ENCODE measurements at regions not wholly inside any gene's neighbourhood (a gene's known extent, or its start where the extent isn't known, plus 50 kb on each side); places are given as distances from the start of the nearest gene placed in this dataset.

DNA sequence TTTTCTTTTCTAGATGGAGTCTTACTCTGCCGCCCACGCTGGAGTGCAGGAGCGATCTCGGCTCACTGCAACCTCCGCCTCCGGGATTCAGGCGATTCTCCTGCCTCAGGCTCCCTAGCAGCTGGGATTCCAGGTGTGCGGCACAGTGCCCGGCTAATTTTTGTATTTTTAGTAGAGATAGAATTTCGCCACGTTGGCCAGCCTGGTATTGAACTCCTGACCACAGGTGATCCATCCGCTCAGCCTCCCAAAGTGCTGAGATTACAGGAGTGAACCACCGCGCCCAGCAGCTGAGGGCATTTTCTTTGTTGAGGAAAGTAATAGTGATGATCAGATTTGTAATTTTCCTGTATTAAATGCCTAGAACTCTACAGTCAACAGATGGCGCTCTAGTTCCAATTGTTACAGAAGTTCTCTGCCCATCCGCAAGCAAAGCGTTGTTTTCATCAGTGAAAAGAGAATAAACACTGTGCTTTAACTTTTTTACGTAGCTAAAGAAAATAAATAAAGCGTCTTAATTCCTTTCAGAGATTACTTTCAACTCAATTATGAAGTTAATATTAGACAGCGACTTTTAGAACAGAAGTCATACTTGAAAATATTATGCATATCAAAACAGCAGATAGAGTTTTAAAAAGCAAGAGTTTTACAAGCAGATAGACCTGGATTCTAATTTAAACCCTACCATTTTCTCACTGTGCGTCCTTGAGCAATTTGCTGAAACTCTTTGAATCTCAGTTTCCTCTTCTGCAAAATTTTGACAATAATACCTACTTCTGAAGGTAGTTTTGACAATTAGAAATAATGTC, 335.1 kb downstream of the DUSP6 start:
- peak; percentile 80 for TF ChIP-seq RAD21 (IDR thresholded peaks at IDR 0.05; ENCODE audit: low read depth)
- TF ChIP-seq TEAD4 (IDR thresholded peaks at IDR 0.05), result no peak

DNA sequence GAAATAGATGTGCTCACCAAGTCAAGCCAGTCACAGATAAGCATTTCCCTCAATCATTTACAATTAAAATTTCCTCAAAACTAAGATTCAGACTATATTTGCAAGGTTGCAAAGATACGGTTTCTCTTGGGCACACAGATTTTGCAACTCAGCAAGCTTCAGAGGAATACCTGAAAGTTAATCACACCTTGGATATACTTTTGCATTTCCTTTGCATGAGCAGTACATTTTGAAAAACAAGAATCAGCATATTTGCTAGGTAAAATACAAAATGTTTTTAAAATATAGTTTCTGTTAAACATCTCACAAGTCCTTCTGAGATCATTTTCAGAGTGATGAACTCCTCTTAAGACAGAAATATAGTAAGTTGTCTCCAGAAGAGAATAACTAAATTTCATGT, 336.9 kb downstream of the DUSP6 start:
- TF ChIP-seq TEAD4 (IDR thresholded peaks at IDR 0.05), result no peak

DNA sequence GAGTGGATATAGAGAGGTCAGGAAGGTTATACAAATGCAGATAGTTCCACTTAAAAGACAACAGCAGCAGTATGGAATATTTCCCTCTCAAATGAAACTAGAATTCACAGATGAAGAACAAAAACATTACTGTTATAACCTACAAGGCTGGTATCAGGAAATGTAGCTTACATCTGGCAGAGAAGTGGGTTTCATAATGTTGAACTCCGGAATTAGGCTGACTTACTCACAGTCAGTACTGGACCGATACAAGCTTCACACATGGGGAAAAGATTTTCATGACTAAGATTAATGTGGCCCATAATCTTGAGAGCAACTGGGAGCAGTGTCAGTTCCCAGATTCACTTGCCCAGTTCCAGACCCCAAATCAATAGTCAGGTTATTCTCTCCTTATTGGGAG, 353.9 kb downstream of the DUSP6 start:
- TF ChIP-seq ZBTB7A (IDR thresholded peaks at IDR 0.05; ENCODE audit: low read depth), result no peak
- no peak for TF ChIP-seq CREB1 (IDR thresholded peaks at IDR 0.05; ENCODE audit: low read depth)
- TF ChIP-seq TCF12 (IDR thresholded peaks at IDR 0.05; ENCODE audit: low read depth), result no peak
- no peak for TF ChIP-seq TAF1 (IDR thresholded peaks at IDR 0.05; ENCODE audit: low read depth)
- TF ChIP-seq EGR1 (IDR thresholded peaks at IDR 0.05), result no peak
- no peak for TF ChIP-seq CEBPB (IDR thresholded peaks at IDR 0.05)
- TF ChIP-seq, protein P1, sequence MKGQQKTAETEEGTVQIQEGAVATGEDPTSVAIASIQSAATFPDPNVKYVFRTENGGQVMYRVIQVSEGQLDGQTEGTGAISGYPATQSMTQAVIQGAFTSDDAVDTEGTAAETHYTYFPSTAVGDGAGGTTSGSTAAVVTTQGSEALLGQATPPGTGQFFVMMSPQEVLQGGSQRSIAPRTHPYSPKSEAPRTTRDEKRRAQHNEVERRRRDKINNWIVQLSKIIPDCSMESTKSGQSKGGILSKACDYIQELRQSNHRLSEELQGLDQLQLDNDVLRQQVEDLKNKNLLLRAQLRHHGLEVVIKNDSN (IDR thresholded peaks at IDR 0.05), result no peak
- no peak for TF ChIP-seq FOXM1 (IDR thresholded peaks at IDR 0.05; ENCODE audit: borderline replicate concordance, low read depth)

DNA sequence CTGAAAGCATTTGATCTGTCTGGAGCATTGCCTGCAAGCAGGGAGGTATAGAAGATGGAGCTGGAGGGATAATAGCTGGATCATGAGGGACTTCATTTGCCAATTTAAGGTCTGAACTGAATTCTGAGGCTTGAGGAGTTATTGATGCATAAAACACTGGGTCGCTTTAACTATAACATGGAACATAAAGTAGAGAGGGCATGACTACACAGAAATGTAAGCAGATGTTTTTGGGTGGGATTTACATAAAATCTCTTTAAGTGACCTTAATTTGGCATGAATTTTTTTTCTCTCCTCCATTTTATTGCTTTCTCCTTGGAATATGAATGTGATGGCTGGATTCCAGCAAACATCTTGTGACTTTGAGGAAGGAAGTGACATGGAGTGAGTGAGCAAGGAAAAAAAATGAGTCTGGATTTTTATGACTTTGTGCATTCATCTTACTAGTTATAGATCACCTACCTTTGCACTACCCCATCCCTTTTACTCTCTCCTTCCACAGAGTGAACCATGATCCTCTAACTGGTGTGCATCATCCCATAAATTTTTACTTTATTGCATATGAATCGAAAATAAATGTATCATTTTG, 356.0 kb downstream of the DUSP6 start:
- TF ChIP-seq, protein P2, sequence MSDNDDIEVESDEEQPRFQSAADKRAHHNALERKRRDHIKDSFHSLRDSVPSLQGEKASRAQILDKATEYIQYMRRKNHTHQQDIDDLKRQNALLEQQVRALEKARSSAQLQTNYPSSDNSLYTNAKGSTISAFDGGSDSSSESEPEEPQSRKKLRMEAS (IDR thresholded peaks at IDR 0.05), result no peak

DNA sequence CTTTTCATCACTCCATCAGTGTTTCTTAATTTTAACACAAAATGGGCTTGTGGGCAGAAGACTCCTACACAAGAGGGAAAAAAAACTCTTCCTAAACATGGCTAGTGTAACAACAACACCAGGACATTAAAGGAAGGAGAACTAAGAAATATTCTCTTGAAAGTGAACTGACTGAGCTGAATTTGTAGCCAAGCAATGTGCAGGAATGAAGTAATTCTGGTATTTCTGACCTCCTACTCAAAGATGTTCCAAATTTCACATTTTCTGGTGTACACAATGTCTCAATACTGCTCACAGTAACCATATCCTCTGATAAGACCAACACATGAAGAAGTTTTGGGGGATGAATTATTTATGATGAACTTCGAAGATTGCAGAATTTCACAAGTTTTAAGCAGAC, 357.3 kb downstream of the DUSP6 start:
- TF ChIP-seq, protein P1 (IDR thresholded peaks at IDR 0.05), result no peak
- TF ChIP-seq TAF1 (IDR thresholded peaks at IDR 0.05; ENCODE audit: low read depth), result no peak
- TF ChIP-seq, protein P2 (IDR thresholded peaks at IDR 0.05), result no peak
- no peak for TF ChIP-seq TCF12 (IDR thresholded peaks at IDR 0.05; ENCODE audit: low read depth)
- no peak for TF ChIP-seq YY1 (IDR thresholded peaks at IDR 0.05; ENCODE audit: low read depth)
- no peak for TF ChIP-seq CREB1 (IDR thresholded peaks at IDR 0.05; ENCODE audit: low read depth)
- TF ChIP-seq, protein P3, sequence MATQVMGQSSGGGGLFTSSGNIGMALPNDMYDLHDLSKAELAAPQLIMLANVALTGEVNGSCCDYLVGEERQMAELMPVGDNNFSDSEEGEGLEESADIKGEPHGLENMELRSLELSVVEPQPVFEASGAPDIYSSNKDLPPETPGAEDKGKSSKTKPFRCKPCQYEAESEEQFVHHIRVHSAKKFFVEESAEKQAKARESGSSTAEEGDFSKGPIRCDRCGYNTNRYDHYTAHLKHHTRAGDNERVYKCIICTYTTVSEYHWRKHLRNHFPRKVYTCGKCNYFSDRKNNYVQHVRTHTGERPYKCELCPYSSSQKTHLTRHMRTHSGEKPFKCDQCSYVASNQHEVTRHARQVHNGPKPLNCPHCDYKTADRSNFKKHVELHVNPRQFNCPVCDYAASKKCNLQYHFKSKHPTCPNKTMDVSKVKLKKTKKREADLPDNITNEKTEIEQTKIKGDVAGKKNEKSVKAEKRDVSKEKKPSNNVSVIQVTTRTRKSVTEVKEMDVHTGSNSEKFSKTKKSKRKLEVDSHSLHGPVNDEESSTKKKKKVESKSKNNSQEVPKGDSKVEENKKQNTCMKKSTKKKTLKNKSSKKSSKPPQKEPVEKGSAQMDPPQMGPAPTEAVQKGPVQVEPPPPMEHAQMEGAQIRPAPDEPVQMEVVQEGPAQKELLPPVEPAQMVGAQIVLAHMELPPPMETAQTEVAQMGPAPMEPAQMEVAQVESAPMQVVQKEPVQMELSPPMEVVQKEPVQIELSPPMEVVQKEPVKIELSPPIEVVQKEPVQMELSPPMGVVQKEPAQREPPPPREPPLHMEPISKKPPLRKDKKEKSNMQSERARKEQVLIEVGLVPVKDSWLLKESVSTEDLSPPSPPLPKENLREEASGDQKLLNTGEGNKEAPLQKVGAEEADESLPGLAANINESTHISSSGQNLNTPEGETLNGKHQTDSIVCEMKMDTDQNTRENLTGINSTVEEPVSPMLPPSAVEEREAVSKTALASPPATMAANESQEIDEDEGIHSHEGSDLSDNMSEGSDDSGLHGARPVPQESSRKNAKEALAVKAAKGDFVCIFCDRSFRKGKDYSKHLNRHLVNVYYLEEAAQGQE (IDR thresholded peaks at IDR 0.05; ENCODE audit: low read depth), result no peak
- TF ChIP-seq ZBTB7A (IDR thresholded peaks at IDR 0.05; ENCODE audit: low read depth), result no peak
- no peak for TF ChIP-seq NFIC (IDR thresholded peaks at IDR 0.05)
- TF ChIP-seq CEBPB (IDR thresholded peaks at IDR 0.05), result no peak

DNA sequence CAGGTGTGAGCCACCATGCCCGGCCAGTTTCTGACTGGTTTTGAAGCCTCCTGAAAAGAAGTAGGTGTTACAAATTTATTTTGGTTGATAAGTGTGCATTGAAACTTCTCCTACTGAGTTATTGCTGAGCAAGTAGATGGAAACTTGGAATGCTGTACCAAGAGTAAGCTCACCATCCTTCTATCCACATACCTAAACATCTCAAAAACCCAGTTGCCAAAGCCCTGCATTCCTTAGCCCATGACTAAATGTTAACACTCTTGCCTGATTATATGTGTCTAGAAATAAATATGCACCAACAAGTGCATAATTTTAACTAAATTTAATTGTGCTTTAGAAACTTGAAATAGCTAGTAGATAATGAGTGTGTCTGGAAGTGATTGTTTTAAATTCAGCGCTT, 357.8 kb downstream of the DUSP6 start:
- TF ChIP-seq RAD21 (IDR thresholded peaks at IDR 0.05; ENCODE audit: low read depth), result no peak
- no peak for TF ChIP-seq CEBPB (IDR thresholded peaks at IDR 0.05)
- TF ChIP-seq ZBTB7A (IDR thresholded peaks at IDR 0.05; ENCODE audit: low read depth), result no peak
- TF ChIP-seq EGR1 (IDR thresholded peaks at IDR 0.05), result no peak
- no peak for TF ChIP-seq TEAD4 (IDR thresholded peaks at IDR 0.05)
- no peak for TF ChIP-seq TAF1 (IDR thresholded peaks at IDR 0.05; ENCODE audit: low read depth)

DNA sequence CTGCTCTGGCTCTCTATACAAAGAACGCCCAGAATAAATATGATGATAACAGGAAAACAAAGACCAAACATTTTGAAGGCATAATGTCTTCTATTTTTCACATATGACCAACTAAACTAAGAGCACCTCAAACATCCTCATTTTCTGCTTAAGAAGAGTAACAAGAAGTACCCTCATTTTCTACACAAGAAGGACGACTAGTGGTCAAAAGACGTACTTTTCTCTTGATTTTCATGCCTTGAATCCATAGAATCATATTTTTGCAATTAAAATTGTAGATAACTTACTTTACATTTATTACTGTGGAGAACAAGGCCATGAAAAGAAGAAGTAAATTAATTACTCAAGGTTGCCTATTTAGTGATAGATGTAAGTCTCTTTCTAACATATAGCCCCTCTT, 358.6 kb downstream of the DUSP6 start:
- TF ChIP-seq, protein P1 (IDR thresholded peaks at IDR 0.05), result no peak
- TF ChIP-seq CREB1 (IDR thresholded peaks at IDR 0.05; ENCODE audit: low read depth), result no peak
- TF ChIP-seq TCF12 (IDR thresholded peaks at IDR 0.05; ENCODE audit: low read depth), result no peak
- TF ChIP-seq RAD21 (IDR thresholded peaks at IDR 0.05; ENCODE audit: low read depth), result peak; percentile 74

DNA sequence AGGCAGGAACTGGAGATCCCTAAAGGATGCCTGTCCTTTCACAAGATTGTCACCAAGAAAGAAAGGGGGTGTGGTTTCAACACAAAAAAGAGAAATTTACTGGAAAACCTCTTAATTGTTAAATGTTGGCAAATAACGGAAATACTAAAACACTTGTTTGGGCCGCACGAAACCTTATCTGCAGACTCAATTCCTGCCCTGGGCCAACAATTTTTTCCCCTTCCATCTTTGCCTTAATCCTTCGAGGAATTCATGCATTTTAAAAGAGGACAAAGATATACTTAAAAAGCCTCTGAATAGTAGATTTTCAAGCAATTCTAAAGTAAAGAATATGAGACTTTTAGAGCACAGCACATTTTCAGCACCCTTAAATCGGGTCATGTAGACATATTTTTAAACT, 366.2 kb downstream of the DUSP6 start:
- TF ChIP-seq TEAD4 (IDR thresholded peaks at IDR 0.05) (no peak), FOXM1 (IDR thresholded peaks at IDR 0.05; ENCODE audit: borderline replicate concordance, low read depth) (no peak), CREB1 (IDR thresholded peaks at IDR 0.05; ENCODE audit: low read depth) (no peak), RAD21 (IDR thresholded peaks at IDR 0.05; ENCODE audit: low read depth) (no peak), NFIC (IDR thresholded peaks at IDR 0.05) (no peak), YY1 (IDR thresholded peaks at IDR 0.05; ENCODE audit: low read depth) (no peak), EGR1 (IDR thresholded peaks at IDR 0.05) (no peak), CEBPB (IDR thresholded peaks at IDR 0.05) (no peak)
- TF ChIP-seq, protein P1 (IDR thresholded peaks at IDR 0.05), result no peak
- TF ChIP-seq, protein P3 (IDR thresholded peaks at IDR 0.05; ENCODE audit: low read depth), result no peak
- TF ChIP-seq, protein P2 (IDR thresholded peaks at IDR 0.05), result no peak
